GM21529 (cell line): ENCODE measurements at regions not wholly inside any gene's neighbourhood (a gene's known extent, or its start where the extent isn't known, plus 50 kb on each side); places are given as distances from the start of the nearest gene placed in this dataset.
A peak's percentile ranks its signal among the peaks of the same experiment; 100 is the strongest.
"Not testable (repeated sequence)": the region's sequence is repeated elsewhere in the genome, so short reads cannot be mapped to it uniquely, and the experiment has no call there.

Experiments used
- ATAC-seq: cut with Tn5 transposase; IDR thresholded peaks from one replicate; pipeline ENCODE4 v1.9.1; 2021; ENCODE audit not compliant: unreplicated experiment

DNA sequence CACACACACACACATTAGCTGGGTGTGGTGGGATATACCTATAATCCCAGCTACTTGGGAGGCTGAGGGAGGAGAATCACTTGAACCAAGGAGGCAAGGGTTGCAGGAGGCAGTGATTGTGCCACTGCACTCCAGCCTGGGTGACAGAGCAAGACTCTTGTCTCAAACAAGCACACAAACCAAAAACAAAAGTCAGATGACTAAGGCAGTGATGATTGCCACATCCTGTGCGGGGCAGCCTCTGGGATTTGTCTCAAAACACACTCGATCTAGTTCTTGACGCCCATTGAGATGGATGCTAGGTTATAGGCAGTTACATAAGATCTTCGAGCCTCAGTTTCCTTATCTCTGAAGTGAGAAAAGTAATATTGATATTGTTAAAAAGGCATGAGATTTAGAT is 57.8 kb upstream of the NBPF8 start:
- not testable (repeated sequence) for ATAC-seq

- ATAC-seq = not testable (repeated sequence)
Measured at GRCh38 chr1:120356170-120356569, 58.7 kb upstream of the NBPF8 start.

GRCh38 chr1:120354618-120355184 is 60.1 kb upstream of the NBPF8 start:
- peak; percentile 61 for ATAC-seq

- ATAC-seq = not testable (repeated sequence)
Measured at GRCh38 chr1:120342231-120343073, 72.4 kb upstream of the NBPF8 start.

- not testable (repeated sequence) for ATAC-seq
Measured at GRCh38 chr1:120341756-120342155, 73.1 kb upstream of the NBPF8 start.

DNA sequence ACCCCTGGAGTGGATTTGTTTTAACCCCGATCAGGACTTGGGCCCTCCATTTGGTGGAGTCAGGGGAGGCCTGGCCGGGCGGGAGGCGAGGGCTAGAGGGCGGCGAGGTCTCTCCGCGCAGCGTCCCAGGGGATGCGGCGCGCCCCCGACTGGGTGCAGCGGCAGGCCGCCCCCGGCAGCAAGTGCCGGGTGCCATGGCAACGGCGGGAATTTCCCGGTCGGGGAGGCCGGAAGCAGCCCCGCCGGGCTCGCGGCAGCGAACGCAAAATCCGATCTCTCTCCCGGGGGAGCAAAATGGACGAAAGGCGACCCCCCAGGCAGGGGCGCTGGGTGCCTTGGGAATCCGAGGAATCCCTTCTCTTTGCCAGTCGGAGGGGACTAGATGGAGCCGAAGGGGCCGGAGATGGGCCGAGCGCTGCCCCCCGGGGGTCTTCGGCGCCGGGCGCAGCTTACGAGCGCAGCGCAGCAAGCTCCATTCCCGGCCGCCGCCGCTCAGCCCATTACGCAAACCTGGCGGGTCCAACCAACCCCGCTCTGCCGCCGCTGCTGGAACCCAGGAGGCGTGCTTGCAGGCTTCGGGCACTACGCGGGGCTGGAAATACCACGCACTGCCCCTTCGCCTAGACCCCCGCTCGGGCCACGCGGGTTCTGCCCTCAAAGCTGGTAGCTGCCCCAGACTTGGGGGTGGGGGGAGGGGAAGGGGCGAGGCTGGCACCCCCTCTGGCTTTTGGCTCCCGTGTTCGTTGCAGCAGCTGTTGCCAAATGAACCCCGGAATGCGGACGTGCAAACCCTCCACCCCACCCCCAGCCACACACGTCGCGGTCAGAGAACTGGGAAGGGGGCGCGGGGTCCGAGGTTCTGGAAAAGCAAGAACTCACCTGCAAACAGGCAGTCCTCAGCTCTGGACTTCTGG is 73.7 kb upstream of the NBPF8 start:
- not testable (repeated sequence) for ATAC-seq

DNA sequence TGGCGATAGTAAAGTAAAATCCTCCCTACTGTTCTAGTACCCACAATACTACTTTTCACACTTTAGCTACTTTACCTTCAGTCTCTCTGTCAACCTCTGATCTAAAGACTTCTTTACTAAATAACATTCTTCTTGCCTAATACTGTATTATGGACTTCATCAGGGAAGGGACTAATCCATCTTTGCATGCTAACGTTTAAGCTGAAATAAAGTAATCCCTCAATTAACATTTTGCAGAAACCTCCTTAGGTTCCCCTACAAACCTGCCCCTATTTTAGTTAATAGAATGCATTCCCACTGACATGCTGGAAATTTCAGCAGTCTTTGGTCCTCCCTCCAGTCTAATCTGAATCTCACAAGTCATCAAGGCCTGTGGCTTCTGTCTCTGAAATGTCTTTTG is 99.1 kb upstream of the NBPF8 start:
- not testable (repeated sequence) for ATAC-seq

GRCh38 chr1:120311930-120312329 is 102.9 kb upstream of the NBPF8 start:
- not testable (repeated sequence) for ATAC-seq

DNA sequence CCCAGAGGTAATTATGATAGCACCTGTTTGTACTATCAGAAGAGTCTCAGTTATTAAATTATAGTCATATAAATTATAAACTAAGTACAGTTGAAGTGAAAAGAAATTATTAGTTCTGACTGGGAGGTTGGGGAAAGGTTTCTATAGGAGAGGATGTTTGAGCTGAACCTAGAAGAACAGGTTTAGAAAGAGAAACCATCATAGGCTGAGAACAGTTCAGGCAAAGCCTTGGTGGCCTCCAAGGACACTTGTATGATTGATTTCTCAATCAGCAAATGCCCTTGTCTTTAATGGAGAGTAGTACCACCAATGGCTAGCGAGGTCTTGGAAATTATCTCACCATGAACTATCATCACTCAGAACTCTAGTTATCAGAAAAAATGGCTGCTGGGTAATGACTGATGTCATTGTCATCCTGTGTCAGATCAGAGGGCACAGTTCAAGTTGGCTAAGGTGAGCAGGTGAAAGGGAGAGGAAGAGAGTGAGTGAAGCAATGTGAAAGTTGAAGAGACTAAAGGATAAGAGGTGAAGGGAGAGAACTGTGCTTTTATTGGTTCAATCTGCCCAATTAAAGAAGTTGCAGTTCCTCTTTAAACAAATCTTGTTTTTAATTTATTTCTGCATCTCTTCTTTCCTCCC is 105.8 kb upstream of the NBPF8 start:
- not testable (repeated sequence) for ATAC-seq

- ATAC-seq = not testable (repeated sequence)
Measured at GRCh38 chr1:120305046-120305445, 109.8 kb upstream of the NBPF8 start.

DNA sequence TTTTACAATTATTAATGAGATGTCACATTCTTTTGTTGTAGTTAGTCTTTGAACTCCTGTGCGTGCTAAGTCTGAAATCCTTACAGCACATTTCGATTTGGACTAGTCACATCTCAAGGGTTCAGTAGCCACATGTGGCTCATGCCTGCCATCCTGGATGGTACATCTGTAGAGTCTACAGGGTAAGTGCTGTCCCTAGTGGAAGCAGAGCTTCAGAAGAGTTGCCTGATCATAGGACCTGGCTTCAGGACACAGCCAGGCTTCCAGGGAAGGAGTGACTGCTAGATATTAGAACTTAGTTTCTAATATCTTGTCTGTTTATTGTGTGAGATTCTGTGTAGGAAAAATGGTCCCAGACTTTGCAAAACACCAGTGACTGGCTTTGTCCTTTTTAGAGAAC is 110.5 kb upstream of the NBPF8 start:
- ATAC-seq = not testable (repeated sequence)

DNA sequence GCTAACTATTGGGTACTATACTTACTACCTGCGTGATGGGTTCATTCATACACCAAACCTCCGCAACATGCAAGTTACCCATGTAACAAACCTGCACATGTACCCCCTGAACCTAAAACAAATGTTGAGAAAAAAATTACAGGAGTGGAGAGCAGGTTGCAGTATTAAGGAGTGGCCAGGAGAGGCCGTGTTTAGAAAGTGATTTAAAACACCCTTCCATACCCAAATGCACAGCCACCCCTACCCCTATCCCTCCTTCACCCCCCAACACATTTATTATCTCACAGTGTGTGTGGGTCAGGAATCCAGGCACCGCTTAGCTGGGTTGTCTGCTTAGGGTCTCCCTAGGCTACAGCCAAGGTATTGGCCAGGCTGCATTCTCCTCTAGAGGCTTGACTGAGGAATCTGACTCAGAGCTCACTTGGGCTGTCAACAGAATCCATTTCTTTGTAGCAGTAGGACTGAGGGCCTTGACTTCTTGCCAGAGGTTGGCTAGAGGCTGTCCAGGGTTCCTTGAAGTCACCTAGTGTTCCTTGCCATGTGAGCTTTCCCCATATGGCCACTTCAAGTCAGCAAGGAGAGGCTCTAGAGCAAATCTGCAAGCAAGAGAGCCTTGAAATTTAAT is 115.3 kb upstream of the NBPF8 start:
- ATAC-seq = not testable (repeated sequence)

DNA sequence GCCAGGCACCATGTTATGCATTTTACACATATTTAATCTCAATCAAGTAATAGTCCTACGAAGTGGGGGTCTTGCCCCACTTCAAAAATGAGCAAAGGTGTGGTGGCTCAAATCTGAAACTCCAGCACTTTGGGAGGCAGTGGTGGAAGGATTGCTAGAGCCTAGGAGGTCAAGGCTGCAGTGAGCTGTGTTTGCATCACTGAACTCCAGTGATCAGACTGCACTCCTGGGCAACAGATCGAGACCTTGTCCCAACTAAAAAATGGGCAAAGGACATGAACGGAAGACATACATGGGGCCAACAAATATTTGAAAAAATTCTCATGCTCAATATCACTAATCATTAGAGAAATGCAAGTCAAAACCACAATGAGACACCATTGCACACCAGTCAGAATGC is 116.3 kb upstream of the NBPF8 start:
- not testable (repeated sequence) for ATAC-seq

DNA sequence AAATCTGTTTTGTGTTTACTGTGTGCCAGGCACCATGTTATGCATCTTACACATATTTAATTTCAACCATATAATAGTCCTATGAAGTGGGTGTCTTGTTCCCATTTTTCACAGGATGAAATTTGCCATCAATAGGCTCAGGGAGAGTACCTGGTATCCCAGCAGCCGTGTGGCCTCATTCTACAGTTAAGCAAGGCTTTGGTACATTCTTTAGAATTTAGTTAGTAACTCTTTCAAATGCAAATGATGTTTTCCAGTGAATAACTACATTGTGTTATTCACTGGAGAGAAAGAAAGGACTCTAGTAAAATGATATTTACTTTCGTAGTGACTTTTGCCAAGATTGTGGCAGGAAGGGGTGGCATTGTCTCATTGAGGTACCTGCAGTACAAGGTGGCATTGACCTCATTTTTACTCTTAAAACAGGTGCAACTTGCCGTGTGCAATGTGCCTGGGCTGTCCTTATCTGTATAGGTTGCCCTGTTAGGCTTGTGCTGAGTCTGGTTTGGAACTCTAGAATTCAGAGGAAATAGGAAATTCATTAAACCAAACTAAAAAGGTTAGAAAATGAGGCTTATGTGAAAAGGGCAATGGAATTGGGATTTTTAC is 117.4 kb upstream of the NBPF8 start:
- not testable (repeated sequence) for ATAC-seq

- ATAC-seq = not testable (repeated sequence)
Measured at GRCh38 chr1:120290105-120290504, 113.8 kb upstream of the SEC22B start.

DNA sequence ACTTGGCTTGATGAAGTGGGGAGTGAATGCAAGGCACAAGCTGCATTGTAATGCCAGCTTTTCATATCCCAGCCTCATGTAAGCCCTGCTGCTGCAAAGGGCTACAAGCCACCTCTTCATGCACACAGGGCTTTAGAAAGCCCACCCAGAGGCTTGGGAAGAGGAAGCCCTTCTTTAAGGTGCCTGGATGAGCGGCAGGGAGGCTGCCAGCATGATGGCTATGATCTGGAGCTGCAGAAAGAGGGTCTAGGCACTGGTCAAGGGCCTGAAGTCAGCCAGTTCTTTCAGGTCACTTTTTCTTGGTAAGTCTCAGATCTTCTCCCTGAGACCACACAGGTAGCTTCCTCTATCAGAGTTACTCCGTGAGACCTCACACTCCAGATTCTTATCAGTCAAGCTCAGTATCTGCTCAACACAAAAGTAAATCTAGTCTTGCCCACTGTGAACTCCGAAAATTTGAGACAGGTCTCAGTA is 113.3 kb upstream of the SEC22B start:
- ATAC-seq = not testable (repeated sequence)

- ATAC-seq = not testable (repeated sequence)
Measured at GRCh38 chr1:120288814-120289600, 112.7 kb upstream of the SEC22B start.

- not testable (repeated sequence) for ATAC-seq
Measured at GRCh38 chr1:120288167-120288566, 111.8 kb upstream of the SEC22B start.
